GM23338 (cell line): ENCODE measurements at regions not wholly inside any gene's neighbourhood (a gene's known extent, or its start where the extent isn't known, plus 50 kb on each side); places are given as distances from the start of the nearest gene placed in this dataset.
A peak's percentile ranks its signal among the peaks of the same experiment; 100 is the strongest.

ENCODE experiments used
- ATAC-seq: fragments of 200-7000 bp; cut with Tn5 transposase; 3 replicates; pipeline ENCODE4 v1.9.1; 2020
- DNase-seq: peaks from one replicate; pipeline ENCODE4 v3.0.0-alpha.2; 2015; ENCODE audit warnings: low spot score
- H2AFZ ChIP-seq: fragments of 200-600 bp; sonication (generic); 2 replicates; pipeline ENCODE4 v1.8.0; 2016; ENCODE audit warnings: antibody characterized with exemption, mild to moderate bottlenecking, moderate library complexity
- H3F3A ChIP-seq: fragments of 200-600 bp; sonication (generic); replicated peaks from 2 replicates; pipeline ENCODE4 v1.8.0; 2017; ENCODE audit warnings: antibody characterized with exemption, mixed run types, low read depth
- H3K27ac ChIP-seq: fragments of 200-600 bp; sonication (generic); 2 replicates; pipeline ENCODE4 v1.6.1; 2016; ENCODE audit warnings: low read depth
- H3K27me3 ChIP-seq: fragments of 200-600 bp; sonication (generic); 2 replicates; pipeline ENCODE4 v1.8.0; 2016; ENCODE audit warnings: mild to moderate bottlenecking, mixed run types, moderate library complexity; ENCODE audit not compliant: insufficient read depth
- H3K36me3 ChIP-seq: fragments of 200-600 bp; sonication (generic); 2 replicates; pipeline ENCODE4 v1.8.0; 2016; ENCODE audit warnings: mild to moderate bottlenecking; ENCODE audit not compliant: insufficient read depth
- H3K4me1 ChIP-seq: fragments of 200-600 bp; sonication (generic); 2 replicates; pipeline ENCODE4 v1.8.0; 2016; ENCODE audit warnings: mild to moderate bottlenecking, moderate library complexity; ENCODE audit not compliant: insufficient read depth
- H3K4me2 ChIP-seq: fragments of 200-600 bp; sonication (generic); 2 replicates; pipeline ENCODE4 v1.7.1; 2017; ENCODE audit warnings: mixed run types
- H3K4me3 ChIP-seq: fragments of 200-600 bp; sonication (generic); 2 replicates; pipeline ENCODE4 v1.6.1; 2016; ENCODE audit warnings: mixed run types
- H3K79me2 ChIP-seq: fragments of 200-600 bp; sonication (generic); replicated peaks from 2 replicates; pipeline ENCODE4 v1.8.0; 2017; ENCODE audit warnings: mild to moderate bottlenecking; ENCODE audit not compliant: insufficient read depth
- H3K9me2 ChIP-seq: fragments of 200-600 bp; sonication (generic); 2 replicates; pipeline ENCODE4 v1.8.0; 2017; ENCODE audit not compliant: insufficient read depth
- H4K20me1 ChIP-seq: fragments of 200-600 bp; sonication (generic); replicated peaks from 2 replicates; pipeline ENCODE4 v1.8.0; 2017; ENCODE audit warnings: mild to moderate bottlenecking; ENCODE audit not compliant: insufficient read depth
- H3K27ac Mint-ChIP-seq: 2 replicates; pipeline ENCODE4 v1.8.0; 2020; ENCODE audit warnings: inconsistent platforms, mild to moderate bottlenecking, moderate library complexity, mixed read lengths
- H3K27me3 Mint-ChIP-seq: 3 replicates; pipeline ENCODE4 v1.8.0; 2022; ENCODE audit warnings: low read depth, mild to moderate bottlenecking, moderate library complexity, mixed read lengths, inconsistent platforms; ENCODE audit not compliant: insufficient read depth, poor library complexity
- H3K36me3 Mint-ChIP-seq: 3 replicates; pipeline ENCODE4 v1.8.0; 2021; ENCODE audit warnings: low read depth, mild to moderate bottlenecking, inconsistent platforms, moderate library complexity, mixed read lengths
- H3K4me1 Mint-ChIP-seq: 3 replicates; pipeline ENCODE4 v1.8.0; 2020; ENCODE audit warnings: mild to moderate bottlenecking, inconsistent platforms, mixed read lengths
- H3K4me3 Mint-ChIP-seq: 3 replicates; pipeline ENCODE4 v1.8.0; 2021; ENCODE audit warnings: moderate library complexity, mild to moderate bottlenecking, inconsistent platforms, mixed read lengths
- H3K9me3 Mint-ChIP-seq: 3 replicates; pipeline ENCODE4 v1.8.0; 2020; ENCODE audit warnings: moderate library complexity, mild to moderate bottlenecking, inconsistent platforms, mixed read lengths
- CREB1 ChIP-seq: fragments of 250-450 bp; sonication (Bioruptor Pico); IDR thresholded peaks from 2 replicates; pipeline ENCODE4 v1.5.0; 2020; ENCODE audit warnings: low read depth, mild to moderate bottlenecking, moderate library complexity
- CTCF ChIP-seq, 2 experiments: fragments of 200-600 bp in 1 of 2; sonication (generic) in 1 of 2; conservative IDR thresholded peaks; 2 replicates each; pipeline versions ENCODE4 v1.5.1 to v1.6.1; 2016 to 2017; ENCODE audit warnings: antibody characterized with exemption in 2 of 2, low read depth in 2 of 2, mild to moderate bottlenecking in 2 of 2, moderate library complexity in 1 of 2
- ETS1 ChIP-seq: IDR thresholded peaks from 2 replicates; pipeline ENCODE4 v1.6.1; 2016; ENCODE audit warnings: antibody characterized with exemption
- EZH2 ChIP-seq: fragments of 200-600 bp; sonication (generic); IDR thresholded peaks from one replicate; pipeline ENCODE4 v1.8.0; 2017; ENCODE audit warnings: antibody characterized with exemption, mild to moderate bottlenecking, low read depth; ENCODE audit not compliant: unreplicated experiment
- EZH2phosphoT487 ChIP-seq: fragments of 200-600 bp; sonication (generic); IDR thresholded peaks from one replicate; pipeline ENCODE4 v1.8.1; 2018; ENCODE audit warnings: antibody characterized with exemption; ENCODE audit not compliant: unreplicated experiment
- JUNB ChIP-seq: IDR thresholded peaks from one replicate; pipeline ENCODE4 v1.6.1; 2016; ENCODE audit warnings: antibody characterized with exemption; ENCODE audit not compliant: unreplicated experiment
- NANOG ChIP-seq: IDR thresholded peaks from 2 replicates; pipeline ENCODE4 v1.6.1; 2016; ENCODE audit warnings: antibody characterized with exemption, borderline replicate concordance
- POLR2AphosphoS5 ChIP-seq: IDR thresholded peaks from 2 replicates; pipeline ENCODE4 v1.6.1; 2016; ENCODE audit warnings: antibody characterized with exemption, low read depth
- REST ChIP-seq: IDR thresholded peaks from one replicate; pipeline ENCODE4 v1.6.1; 2018; ENCODE audit warnings: antibody characterized with exemption; ENCODE audit not compliant: unreplicated experiment
- STAT1 ChIP-seq: IDR thresholded peaks from one replicate; pipeline ENCODE4 v1.6.1; 2016; ENCODE audit warnings: antibody characterized with exemption; ENCODE audit not compliant: unreplicated experiment
- ZNF114 ChIP-seq: fragments of 250-450 bp; sonication (Bioruptor Pico); IDR thresholded peaks from 2 replicates; pipeline ENCODE4 v1.5.0; 2020; ENCODE audit warnings: mild to moderate bottlenecking, moderate library complexity
- ZNF331 ChIP-seq: fragments of 250-450 bp; sonication (Bioruptor Pico); IDR thresholded peaks from 2 replicates; pipeline ENCODE4 v1.5.0; 2020; ENCODE audit warnings: low read depth, mild to moderate bottlenecking, moderate library complexity
- ZNF462 ChIP-seq: fragments of 250-450 bp; sonication (Bioruptor Pico); IDR thresholded peaks from 2 replicates; pipeline ENCODE4 v1.5.0; 2020; ENCODE audit warnings: mild to moderate bottlenecking, moderate library complexity

- TF ChIP-seq ETS1 = no peak
- TF ChIP-seq JUNB = no peak
These were observed 71.3 kb upstream of the GRXCR1 start (continued) for GRCh38 chr4:42821230-42821629.

GRCh38 chr4:42819863-42820514, 72.5 kb upstream of the GRXCR1 start:
- Mint-ChIP-seq H3K4me3 (no peak overlapping the region), H3K36me3 (no peaks in the 10 kb centered on the region), H3K9me3 (no peaks in the 10 kb centered on the region), H3K27me3 (no peaks in the 10 kb centered on the region), H3K27ac (peak overlapping the region; percentile 12; the same call in 1 of the 2 replicates), H3K4me1 (no peaks in the 10 kb centered on the region)
- Histone ChIP-seq H3K27me3 (no peaks in the 10 kb centered on the region), H3K9me2 (no peaks in the 10 kb centered on the region), H3K4me3 (no peak overlapping the region), H3K79me2 (no peaks in the 10 kb centered on the region), H2AFZ (no peak overlapping the region), H3F3A (no peaks in the 10 kb centered on the region), H3K4me1 (no peaks in the 10 kb centered on the region), H3K36me3 (no peaks in the 10 kb centered on the region), H4K20me1 (no peaks in the 10 kb centered on the region), H3K27ac (no peak overlapping the region), H3K4me2 (no peak overlapping the region)
- DNase-seq (no peak), ATAC-seq (no peak)
- TF ChIP-seq EZH2 (no peak), ZNF114 (CRISPR knock-in tag) (no peak), POLR2AphosphoS5 (no peak), EZH2phosphoT487 (no peak), NANOG (no peak), REST (no peak), JUNB (no peak), ZNF462 (no peak), CREB1 (CRISPR knock-in tag) (no peak), CTCF (conservative IDR thresholded peaks at IDR 0.05; ENCODE audit: low read depth in 2 of 2) (no peak), STAT1 (no peak), ZNF331 (CRISPR knock-in tag) (no peak)
